Stimulated activated CD8-positive, alpha-beta memory T cell treated with anti-CD3 and anti-CD28 coated beads, Interleukin-2, amount 100 ng/mL, for 48 hours (primary cell): ENCODE measurements at regions not wholly inside any gene's neighbourhood (a gene's known extent, or its start where the extent isn't known, plus 50 kb on each side); places are given as distances from the start of the nearest gene placed in this dataset.
"Not testable (repeated sequence)": the region's sequence is repeated elsewhere in the genome, so short reads cannot be mapped to it uniquely, and the experiment has no call there.

Experiments
- DNase-seq, 2 donors: peaks; one replicate each; pipeline ENCODE4 v3.0.0-alpha.2; 2020; ENCODE audit warnings: low read depth in 2 of 2

DNA sequence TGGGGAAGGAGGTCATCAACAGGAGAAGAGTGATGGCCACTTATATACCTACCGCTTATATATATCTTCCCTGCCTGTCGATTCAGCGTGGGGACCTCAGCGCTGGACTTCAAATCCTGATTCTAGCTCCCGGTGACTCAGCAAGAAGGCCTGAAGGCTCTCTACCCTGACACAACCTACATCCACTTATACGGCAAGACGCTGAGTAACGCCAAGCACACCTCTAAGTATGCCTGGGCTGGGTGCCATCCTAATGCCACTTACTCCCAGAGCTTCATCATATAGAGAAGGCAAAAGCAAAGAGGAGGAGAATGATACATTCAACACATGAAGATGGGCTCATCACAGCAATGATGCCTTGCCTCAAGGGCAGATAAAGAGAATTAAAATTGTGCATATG is 198.3 kb downstream of the CHIC2 start:
- DNase-seq, result no peak

DNA sequence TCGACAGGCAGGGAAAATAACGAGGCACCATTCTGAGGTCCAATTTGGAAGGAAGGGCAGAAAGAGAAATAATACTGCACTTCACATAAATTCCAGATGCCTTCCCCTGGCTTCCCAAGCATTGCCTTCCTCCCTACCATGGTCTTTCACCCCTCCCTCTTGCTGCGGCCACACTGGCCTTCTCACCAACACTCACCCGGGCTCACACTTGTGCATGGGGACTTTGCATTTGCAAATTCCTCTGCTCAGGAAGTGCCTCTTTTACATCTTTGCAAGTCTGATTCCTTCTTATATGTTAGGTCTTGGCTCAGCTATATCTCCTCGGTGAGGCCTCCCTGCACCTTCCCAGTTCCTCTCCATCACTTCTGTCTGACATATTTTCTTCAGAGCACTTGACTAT is 199.4 kb downstream of the CHIC2 start:
- DNase-seq, result no peak

DNA sequence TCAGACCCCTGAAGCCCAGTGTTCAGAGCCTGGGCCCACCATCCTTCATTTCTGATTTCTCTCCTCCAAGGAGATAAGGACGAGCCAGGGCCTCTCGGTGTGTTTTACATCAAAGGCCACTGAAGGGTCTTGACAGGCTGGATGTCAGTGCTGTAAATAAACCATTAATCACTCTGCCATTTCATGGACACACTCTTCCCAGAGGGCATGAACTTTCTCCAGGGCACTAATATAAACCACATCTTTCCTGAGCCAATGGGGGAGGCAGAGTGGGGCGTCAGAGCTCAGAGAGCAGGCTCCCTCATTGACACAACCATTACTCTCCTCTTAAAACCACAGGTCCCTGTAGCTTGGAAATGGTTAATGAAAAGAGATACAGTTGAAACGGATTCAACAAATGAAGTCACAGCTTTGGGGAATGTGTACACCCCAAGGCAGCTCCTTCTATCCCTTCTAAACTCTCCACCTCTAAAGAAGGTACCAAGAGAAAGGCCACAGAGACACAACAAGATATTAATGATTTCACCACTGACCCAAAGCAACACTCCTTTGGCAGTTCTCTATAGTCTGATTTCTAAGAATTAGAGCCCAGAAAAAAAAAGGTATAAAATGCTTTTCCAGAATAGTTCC is 200.6 kb downstream of the CHIC2 start:
- no peak for DNase-seq

DNA sequence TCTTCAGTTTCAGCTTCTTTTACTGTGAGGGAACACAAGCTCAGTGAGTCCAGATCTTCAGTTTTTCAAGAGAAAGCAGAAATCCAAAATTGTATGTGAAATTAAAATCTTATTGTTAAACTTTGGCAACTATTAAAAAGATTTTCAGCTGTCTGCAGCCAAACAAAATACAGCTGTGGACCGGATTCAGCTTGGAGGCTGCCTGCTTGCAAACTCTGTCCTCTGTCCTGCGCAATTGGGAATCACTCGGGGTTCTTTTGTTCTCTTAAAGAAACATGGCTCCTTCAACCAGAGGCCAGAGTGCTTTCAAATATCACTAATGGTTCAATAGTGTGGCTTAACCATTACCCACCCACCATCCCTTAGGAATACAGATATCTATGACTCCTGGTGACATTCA is 201.2 kb downstream of the CHIC2 start:
- no peak for DNase-seq

DNA sequence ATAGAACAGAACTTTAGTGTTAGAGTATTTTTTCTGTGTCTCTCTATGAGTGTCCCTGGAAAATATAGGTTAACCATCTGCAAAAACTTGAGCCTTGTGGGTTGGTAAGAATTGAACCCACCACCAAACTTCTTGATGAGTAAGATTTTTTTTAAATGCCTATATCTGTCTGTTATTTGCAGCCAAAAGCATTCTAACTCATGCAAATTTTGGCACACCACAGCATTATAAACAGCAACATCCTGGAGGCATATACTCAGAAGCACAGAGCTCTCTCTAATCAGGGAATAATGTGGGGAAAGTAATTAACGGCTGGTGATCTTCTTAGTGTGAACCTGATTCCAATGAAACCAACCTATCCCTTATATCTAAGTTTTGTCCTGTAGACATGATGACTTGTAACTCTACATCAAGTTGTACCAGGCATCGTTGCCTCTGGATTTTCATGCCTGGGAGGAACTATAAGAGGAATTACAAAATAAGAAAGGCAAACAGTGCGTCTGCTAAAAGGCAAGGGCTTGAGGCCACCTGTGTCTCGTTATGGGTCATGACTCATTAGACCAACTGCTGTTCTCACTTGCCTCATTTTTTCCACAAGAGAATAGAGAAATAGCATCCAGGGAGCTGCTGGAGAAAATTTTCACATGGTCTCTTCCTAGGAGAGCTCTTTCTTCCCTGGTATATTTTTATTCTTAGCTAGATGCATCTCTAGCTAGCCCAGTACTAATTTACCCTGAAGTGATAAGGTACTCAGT is 202.4 kb downstream of the CHIC2 start:
- no peak for DNase-seq

DNA sequence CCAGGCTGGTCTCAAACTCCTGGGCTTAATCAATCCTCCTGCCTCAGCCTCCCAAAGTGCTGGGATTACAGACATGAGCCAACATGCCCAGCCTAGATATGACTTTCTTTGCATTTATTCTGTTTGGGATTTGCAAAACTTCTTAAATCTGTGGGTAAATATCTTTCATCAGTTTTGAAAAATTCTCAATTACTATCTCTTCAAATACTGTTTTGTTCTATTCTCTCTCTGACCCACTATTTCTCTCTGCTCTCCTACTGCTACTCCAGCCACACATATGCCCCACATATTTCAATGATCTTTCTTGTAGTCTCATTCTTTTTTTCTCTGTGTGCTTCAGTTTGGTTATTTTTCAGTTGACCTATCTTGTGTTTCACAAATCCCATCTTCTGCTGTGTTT is 205.1 kb downstream of the CHIC2 start:
- no peak for DNase-seq

DNA sequence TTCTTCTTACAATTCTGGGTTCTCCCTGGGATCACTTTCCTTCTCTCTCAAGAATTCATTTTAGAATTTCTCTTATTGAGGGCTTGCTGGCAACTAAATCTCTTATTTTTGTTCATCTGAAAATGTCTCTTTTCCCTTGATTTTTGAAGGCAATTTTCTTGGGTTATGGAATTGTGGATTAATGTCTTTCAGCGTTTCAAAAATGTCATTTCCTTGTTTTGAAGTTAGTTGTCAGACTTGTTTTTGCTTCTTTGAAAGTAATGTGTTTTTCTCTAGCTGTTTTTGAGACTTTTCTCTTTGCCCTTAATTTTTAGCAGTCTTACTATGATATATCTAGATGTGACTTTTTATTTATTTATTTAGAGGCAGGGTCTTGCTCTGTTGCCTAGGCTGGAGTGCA is 205.7 kb downstream of the CHIC2 start:
- no peak for DNase-seq

DNA sequence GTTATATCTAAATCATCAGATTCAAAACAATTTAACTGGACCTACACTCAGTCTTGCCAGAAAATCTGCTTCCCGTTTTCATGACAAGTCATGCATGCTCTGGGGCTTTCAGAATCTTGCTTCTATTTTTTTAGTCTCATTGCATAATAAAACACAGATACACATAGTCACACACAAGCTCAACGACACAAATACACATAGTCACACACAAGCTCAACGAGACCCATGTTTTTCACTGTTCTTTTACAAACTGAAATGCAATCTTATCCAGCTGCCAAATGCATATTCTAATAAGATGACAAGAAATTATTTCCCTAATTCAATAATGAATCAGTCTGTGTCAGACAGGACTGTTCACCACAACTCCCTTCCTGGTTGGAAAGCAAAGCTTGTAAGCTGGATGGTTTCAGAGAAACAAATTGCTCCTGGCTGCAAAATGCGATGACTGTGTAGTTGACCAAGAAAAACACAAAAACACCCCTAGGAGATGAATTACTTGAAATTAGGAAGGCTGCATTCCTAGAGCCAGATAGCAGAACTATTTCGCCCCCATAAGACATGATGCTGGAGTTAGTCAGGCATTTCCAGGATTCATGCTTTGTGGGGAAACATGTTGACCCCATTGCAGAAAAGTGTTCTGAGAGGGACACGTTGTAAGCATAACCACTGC is 208.7 kb downstream of the CHIC2 start:
- no peak for DNase-seq

DNA sequence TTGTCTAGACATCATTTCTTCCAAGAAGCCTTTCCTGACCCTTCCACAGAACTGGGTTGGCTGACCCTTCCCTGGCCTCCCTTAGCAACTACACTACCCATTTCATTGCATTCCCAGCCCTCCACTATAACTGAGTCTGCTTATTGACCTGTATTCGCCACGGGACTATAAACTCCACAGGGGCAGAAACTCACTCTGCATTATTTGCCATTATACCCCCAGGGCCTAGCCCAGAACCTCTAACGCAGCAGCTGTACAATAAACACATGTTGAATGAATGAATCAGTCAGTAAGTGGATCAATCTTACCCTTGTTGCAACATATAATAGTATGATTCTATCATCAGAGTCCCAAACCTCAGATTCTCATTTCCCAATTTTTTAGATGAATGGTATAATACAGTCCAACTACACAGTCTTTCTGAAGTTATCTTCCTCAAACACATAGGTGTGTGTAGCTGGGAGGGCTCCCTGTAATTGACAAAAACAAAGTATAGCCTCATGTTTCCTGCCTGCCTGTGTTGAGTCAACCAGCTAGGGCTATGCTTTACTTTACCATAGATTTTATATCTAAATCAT is 209.3 kb downstream of the CHIC2 start:
- DNase-seq, result no peak

DNA sequence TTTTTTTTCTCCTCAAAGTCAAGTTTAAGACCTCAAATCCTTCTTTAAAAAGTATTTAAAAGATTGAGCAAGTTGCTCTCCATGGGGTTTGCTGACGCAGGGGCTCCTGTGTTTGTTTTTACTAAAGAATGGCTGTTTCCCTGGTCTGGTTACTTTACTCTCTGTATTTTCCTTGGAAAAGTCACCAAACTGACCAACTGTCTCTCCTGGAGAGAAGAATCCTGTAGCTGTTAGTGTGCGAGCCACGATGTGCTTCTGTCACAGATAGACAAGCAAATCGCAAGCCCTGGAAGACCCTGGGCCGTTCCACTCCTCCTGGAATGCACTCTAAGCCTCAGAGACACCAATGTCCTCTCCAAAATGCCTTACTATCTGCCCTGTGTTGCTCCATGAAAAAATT is 212.1 kb downstream of the CHIC2 start:
- DNase-seq, result no peak

DNA sequence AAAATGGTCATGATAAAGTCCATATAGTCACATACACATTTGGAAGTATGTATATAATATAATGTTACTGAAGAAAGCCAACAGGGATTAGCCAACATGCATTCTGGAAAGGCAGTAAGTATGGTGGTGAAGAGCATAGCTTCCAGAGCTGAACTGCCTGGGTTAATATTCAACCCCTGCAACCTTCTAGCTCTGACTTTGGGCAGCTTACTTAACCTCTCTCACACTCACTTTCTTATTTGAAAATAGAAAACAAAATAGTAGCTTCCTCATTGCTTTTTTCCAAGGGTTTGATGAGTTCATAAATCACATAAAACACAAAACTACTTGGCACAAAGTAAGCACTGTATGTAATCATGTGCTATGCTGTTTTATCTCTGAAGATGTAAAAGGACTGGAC is 216.4 kb downstream of the CHIC2 start:
- DNase-seq, result no peak

DNA sequence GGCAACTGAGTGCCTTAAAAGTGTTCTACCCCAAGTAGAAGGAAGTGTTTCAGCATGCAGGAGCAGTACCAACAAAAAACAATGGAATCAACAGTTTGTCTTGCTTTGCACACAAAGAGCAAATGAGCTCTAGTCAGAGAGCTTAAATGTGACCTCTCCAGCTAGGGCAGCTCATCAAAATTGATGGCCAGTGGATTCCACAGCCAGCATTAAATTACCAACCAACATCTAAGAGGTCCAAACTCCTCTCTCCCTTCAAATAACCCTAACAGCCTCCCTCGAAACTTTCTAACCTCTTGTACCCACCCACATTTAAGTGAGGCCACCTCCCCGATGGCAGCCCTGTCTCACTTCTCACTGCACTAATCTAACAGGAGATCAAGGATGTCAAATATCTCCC is 219.9 kb downstream of the CHIC2 start:
- no peak for DNase-seq

DNA sequence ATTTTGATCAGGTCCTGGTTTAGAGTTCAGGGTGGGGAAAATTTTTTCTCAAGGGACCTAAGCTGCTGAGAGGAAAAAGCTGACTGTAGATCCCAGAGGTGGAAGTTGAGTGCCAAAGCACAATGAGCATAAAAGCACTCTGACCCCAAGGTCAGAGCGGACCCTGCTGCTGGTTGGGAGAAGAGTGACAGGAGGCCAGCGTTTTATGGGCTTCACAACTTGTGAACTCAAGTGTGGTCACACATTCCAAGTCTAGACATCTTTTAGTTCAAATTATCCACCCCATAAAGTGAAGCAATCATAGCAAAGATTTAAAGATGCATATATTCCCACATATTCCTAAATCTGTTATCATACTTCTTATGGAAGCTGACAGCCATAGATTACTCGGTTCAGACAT is 220.3 kb downstream of the CHIC2 start:
- no peak for DNase-seq

DNA sequence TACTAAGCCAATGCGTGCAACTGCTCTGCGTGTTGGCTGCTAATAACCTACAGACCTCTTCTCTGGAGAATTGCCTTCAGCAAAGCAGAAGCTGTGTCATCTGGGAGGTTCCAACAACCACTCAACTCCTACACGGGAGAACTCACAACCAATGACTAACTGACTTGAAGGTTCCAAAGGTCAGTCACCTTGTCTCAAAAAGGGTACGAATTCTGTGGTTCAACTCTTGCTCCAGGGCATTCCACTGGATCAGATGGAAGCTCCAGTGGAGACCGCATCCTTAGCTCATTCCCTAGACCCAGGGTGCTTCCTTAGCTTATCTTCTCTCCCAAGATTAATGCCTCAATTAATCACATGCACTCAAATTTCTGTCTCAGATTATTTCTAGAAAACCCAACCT is 222.7 kb downstream of the CHIC2 start:
- DNase-seq, result no peak

DNA sequence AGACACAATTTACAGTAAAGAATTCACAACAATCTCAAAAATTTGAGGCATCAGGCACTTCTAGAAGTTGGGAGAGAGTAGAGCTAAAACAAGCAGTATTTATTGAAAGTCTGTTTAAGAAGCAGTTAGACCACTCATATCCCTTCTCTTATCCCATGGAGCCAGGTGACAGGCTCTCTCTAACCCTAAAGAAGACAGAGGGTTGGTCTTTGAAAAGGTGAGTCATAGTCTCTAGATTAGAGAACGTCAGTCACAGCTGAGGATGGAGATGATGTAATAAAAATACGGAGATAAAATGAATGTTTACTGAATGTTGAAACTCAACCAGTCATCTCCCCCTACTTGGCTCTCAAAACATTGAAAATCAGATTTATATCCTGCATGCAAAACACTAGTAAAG is 223.8 kb downstream of the CHIC2 start:
- no peak for DNase-seq

DNA sequence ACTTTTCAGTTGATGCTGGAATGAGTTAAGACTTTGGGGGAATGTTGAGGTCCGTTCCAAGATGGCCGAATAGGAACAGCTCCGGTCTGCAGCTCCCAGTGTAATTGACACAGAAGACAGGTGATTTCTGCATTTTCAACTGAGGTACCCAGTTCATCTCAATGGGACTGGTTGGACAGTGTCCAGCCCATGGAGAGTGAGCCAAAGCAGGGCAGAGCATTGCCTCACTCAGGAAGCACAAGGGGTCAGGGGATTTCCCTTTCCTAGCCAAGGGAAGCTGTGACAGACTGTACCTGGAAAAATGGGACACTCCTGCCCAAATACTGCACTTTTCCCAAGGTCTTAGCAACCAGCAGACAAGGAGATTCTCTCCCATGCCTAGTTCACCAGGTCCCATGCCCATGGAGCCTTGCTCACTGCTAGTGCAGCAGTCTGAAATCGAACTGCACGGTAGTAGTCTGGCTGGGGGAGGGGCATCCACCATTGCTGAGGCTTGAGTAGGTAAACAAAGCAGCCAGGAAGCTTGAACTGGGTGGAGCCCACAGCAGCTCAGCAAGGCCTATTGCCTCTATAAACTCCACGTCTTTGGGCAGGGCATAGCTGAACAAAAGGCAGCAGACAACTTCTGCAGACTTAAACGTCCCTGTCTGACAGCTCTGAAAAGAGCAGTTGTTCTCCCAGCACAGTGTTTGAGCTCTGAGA is 231.0 kb downstream of the CHIC2 start:
- not testable (repeated sequence) for DNase-seq

DNA sequence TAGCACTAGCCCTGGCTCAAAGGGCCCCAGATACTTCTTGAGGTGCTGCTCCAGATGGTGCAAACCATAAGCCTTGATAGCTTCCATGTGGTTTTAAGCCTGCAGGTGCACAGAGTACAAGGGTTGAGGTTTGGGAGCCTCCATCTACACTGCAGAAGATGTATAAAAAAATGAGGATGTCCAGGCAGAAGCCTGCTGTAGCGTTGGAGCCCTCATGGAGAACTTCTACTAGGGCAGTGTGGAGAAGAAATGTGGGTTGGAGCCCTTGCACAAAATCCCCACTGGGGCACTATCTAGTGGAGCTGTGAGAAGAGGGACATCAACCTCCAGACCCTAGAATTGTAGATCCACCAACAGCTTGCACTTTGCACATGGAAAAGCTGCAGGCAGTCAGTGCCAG is 231.9 kb downstream of the CHIC2 start:
- DNase-seq, result no peak

DNA sequence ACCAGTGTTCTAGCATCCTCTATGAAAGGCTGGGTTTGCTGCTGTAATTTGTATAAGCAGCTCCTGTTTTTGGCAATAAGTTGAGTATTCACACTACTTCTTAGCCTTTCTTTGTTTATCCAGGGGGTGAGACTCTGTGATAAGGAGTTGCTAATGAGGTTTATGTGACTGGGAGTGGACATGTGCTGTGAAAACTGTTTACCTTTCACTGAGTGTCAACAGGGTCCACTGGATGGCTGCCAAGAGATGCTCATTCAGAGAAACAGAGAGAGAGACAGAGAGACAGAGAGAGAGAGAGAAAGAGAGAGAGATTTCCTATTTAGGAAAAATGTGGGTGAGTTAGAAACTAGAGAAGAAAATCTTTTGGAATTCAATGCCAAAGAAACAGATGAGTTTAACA is 233.9 kb downstream of the CHIC2 start:
- DNase-seq, result no peak

DNA sequence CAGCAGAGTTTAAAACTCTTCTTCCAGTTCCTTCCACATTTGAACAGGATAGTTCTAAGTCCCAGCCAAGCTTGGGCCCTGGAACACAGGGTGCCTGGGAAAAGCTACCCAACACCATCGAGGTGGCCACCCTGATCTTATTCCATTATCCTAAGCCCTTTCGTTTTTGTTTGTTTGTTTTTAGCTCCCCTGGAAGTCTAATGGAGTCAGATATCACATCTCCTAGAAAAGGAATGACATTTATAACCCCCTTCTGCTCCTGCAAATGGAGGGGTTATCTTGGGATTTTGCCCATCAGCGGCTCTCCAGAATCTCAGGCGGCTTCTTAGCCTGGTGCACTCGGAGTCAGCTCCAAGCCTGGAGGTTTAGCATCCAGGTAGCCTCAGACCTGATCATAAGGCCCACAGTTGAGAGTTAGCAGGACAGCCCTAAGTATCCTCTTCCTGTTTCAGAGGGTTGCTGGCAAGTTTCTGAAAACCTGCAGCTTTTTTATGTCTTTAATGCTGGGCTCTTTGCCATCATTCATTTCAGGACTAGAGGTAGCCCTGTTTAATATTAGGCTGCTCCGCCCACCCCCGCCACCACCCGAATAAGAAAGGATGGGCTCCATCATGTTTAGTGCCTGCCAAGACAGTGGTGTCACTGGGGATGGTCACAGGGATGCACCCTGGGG is 230.0 kb upstream of the LNX1 start:
- no peak for DNase-seq

DNA sequence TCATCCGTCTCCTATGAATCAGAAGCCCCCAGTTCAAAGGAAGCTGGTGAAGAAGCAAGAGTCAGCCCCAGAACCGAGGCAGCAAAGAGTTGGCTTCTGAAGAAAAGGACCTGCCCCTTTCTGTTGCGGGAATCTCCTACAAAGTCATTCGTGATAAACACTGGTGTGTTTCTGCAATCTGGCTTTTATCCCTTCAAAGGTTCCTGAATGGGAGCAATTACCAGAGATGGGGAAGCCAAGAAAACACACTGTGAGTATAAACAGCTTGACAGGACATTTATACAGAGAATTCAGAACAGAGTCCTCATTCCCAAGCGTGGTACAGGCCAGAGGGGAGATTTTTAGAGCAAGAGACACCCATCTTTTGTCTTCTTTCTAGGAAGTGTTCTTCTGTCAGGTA is 226.8 kb upstream of the LNX1 start:
- no peak for DNase-seq

DNA sequence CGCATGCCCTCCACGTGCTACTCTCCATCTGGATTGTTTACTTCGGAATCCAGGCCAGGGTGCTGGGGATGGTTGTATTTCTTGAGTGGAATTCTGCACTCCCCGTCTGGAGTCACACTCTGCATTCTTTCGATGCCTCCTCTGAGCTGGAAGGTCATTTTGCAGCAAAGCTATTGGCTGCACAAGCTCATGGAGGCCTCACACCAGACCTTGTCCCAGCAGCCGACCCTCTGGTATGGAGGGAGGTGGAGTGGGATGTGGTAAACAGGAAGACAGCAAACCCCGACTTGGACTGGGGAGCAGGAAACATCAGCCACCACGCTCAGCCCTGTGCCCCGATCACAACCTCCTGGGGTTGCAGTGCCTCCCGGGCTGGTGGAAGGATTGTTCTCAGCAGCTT is 225.3 kb upstream of the LNX1 start:
- no peak for DNase-seq

DNA sequence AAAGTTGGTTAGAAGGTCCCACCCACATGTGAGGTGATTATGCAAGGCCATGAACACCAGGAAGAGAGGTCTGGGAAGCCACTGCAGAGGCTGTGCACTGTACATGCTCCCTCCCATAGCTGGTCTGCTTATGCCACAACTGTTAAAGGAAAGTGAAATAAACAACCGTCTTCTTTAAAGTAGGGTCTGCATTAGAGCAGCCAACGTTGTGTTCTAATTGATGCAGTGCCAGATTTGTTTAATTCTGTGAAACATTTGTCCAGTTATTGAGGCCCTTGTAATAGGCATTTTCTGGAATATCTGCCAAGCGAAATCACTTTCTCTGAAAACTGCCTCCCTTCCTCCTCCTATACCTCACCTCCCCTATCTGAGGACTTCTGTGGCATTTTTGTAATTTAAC is 224.0 kb upstream of the LNX1 start:
- no peak for DNase-seq
